OCI-LY7 (cell line): ENCODE measurements at regions not wholly inside any gene's neighbourhood (a gene's known extent, or its start where the extent isn't known, plus 50 kb on each side); places are given as distances from the start of the nearest gene placed in this dataset.

ENCODE experiments used
- BruUV-seq: library from RNA; stranded (reverse); fragments of 400-500 nt; replicated peaks from 2 replicates; lab custom pipeline; 2021; lab: Mats Ljungman, UMichigan
- CTCF ChIA-PET: fragments of 300-600 bp; sonication (Branson Sonifier 250); formaldehyde crosslinking; loops from one replicate; lab custom pipeline; 2022; ENCODE audit warnings: antibody characterized with exemption; ENCODE audit not compliant: unreplicated experiment; lab: Charles Lee
- POLR2A ChIA-PET: fragments of 300-600 bp; sonication (Branson Sonifier 250); formaldehyde crosslinking; loops from one replicate; lab custom pipeline; 2022; ENCODE audit warnings: antibody characterized with exemption; lab: Charles Lee
- DNase-seq: peaks from one replicate; pipeline ENCODE4 v3.0.0-alpha.2; 2015; ENCODE audit warnings: low spot score
- H2AFZ ChIP-seq: fragments of 200-600 bp; sonication (generic), shearing (Covaris generic); 2 replicates; pipeline ENCODE4 v1.6.1; 2014; ENCODE audit warnings: mild to moderate bottlenecking, antibody characterized with exemption, low read length, moderate library complexity
- H3K27ac ChIP-seq: fragments of 200-600 bp; sonication (generic); 2 replicates; pipeline ENCODE4 v1.5.1; 2014; ENCODE audit warnings: mixed run types, low read depth, mild to moderate bottlenecking, moderate library complexity, low read length, inconsistent platforms; ENCODE audit not compliant: poor library complexity, severe bottlenecking
- H3K36me3 ChIP-seq: fragments of 200-600 bp; sonication (generic); 2 replicates; pipeline ENCODE4 v1.6.1; 2014; ENCODE audit warnings: mild to moderate bottlenecking, antibody characterized with exemption, low read length, moderate library complexity, mixed read lengths; ENCODE audit not compliant: insufficient read depth
- H3K4me1 ChIP-seq: fragments of 200-600 bp; sonication (generic); 2 replicates; pipeline ENCODE4 v1.5.1; 2014; ENCODE audit warnings: mild to moderate bottlenecking, low read length; ENCODE audit not compliant: insufficient read depth, poor library complexity, severe bottlenecking
- H3K4me2 ChIP-seq: fragments of 200-600 bp; sonication (generic); 2 replicates; pipeline ENCODE4 v1.6.1; 2014; ENCODE audit warnings: mild to moderate bottlenecking, low read length
- H3K4me3 ChIP-seq: fragments of 200-600 bp; sonication (generic); 2 replicates; pipeline ENCODE4 v1.5.1; 2014; ENCODE audit warnings: mild to moderate bottlenecking, low read depth, low read length; ENCODE audit not compliant: poor library complexity, severe bottlenecking
- H3K79me2 ChIP-seq: fragments of 200-600 bp; sonication (generic); 2 replicates; pipeline ENCODE4 v1.6.1; 2016; ENCODE audit warnings: low read depth, mild to moderate bottlenecking, low read length, moderate library complexity, mixed read lengths; ENCODE audit not compliant: insufficient read depth
- H3K9me2 ChIP-seq: fragments of 200-600 bp; sonication (generic); 2 replicates; pipeline ENCODE4 v1.6.1; 2016; ENCODE audit warnings: mild to moderate bottlenecking, low read length, mixed read lengths; ENCODE audit not compliant: insufficient read depth
- H3K9me3 ChIP-seq: fragments of 200-600 bp; sonication (generic); 2 replicates; pipeline ENCODE4 v1.6.1; 2014; ENCODE audit warnings: mild to moderate bottlenecking, mixed run types, low read length, mixed read lengths
- H4K20me1 ChIP-seq: fragments of 200-600 bp; sonication (generic); 2 replicates; pipeline ENCODE4 v1.6.1; 2014; ENCODE audit warnings: mild to moderate bottlenecking, antibody characterized with exemption, low read length, moderate library complexity, mixed read lengths; ENCODE audit not compliant: insufficient read depth
- CTCF ChIP-seq: fragments of 200-600 bp; sonication (generic); conservative IDR thresholded peaks from 2 replicates; pipeline ENCODE4 v1.5.1; 2014; ENCODE audit warnings: mild to moderate bottlenecking, antibody characterized with exemption, low read length, moderate library complexity, mixed read lengths
- EZH2phosphoT487 ChIP-seq: fragments of 200-600 bp; sonication (generic); IDR thresholded peaks from 2 replicates; pipeline ENCODE4 v1.6.1; 2018; ENCODE audit warnings: low read depth, borderline replicate concordance, mild to moderate bottlenecking, mixed run types, antibody characterized with exemption, low read length, moderate library complexity, mixed read lengths
- intact Hi-C: fragments of 100-400 bp; cut with micrococcal nuclease; formaldehyde crosslinking; loops from one replicate; pipeline ENCODE4 v1.10.0; 2022; ENCODE audit not compliant: unreplicated experiment

GRCh38 chr1:198893763-198894444 lies 255.1 kb downstream of the PTPRC start:
- no TSS peak for BruUV-seq
- no peaks in the 10 kb centered on the region for H3K9me3 ChIP-seq
- peaks cover 10% of the 10 kb centered on the region for H3K4me1 ChIP-seq
- H3K4me3 ChIP-seq: no peak overlapping the region
- no peak overlapping the region for H3K4me2 ChIP-seq
- TF ChIP-seq CTCF (no peak), EZH2phosphoT487 (no peak)
- H3K9me2 ChIP-seq: no peaks in the 10 kb centered on the region; the same call in 1 of the 2 replicates
- no peak for DNase-seq
- no peaks in the 10 kb centered on the region for H3K79me2 ChIP-seq
- no peak overlapping the region for H2AFZ ChIP-seq
- CTCF ChIA-PET: no interaction called here
- POLR2A ChIA-PET: interaction anchor here (0.8 to 2.6 kb wide), 9 partner anchors 8 to 190 kb away, joined by 3 to 13 read pairs (median 3); no protein-coding TSS in a partner anchor
- intact Hi-C loops: no loop called here
- H3K36me3 ChIP-seq: peaks cover 43% of the 10 kb centered on the region
- H4K20me1 ChIP-seq: no peaks in the 10 kb centered on the region; the same call in 1 of the 2 replicates
- H3K27ac ChIP-seq: no peak overlapping the region

GRCh38 chr1:198901266-198901665 lies 262.4 kb downstream of the PTPRC start:
- Histone ChIP-seq H4K20me1 (peaks cover 8% of the 10 kb centered on the region), H3K4me3 (no peak overlapping the region), H3K36me3 (peaks cover 39% of the 10 kb centered on the region), H3K27ac (no peak overlapping the region), H3K4me2 (no peak overlapping the region), H3K4me1 (peaks cover 10% of the 10 kb centered on the region), H3K9me3 (no peaks in the 10 kb centered on the region), H2AFZ (no peak overlapping the region), H3K9me2 (no peaks in the 10 kb centered on the region), H3K79me2 (0 out of 2 replicates have a peak, but pooled peaks cover 11% of the 10 kb centered on the region)
- TF ChIP-seq CTCF: no peak
- no TSS peak for BruUV-seq
- intact Hi-C loops: no loop called here
- DNase-seq: no peak
- POLR2A ChIA-PET: interaction anchor here (0.5 to 1.5 kb wide), 4 partner anchors 9 to 46 kb away, joined by 3 to 7 read pairs (median 6); no protein-coding TSS in a partner anchor
- CTCF ChIA-PET: no interaction called here

- peaks cover 8% of the 10 kb centered on the region for H4K20me1 ChIP-seq
- ChIA-PET CTCF (no interaction called here), POLR2A (interaction anchor here (0.6 to 3.1 kb wide), 4 partner anchors 8 to 101 kb away, joined by 3 to 13 read pairs (median 5); no protein-coding TSS in a partner anchor)
- no peaks in the 10 kb centered on the region for H3K9me2 ChIP-seq
- no TSS peak for BruUV-seq
- H3K4me1 ChIP-seq: peaks cover 3% of the 10 kb centered on the region
- peaks cover 34% of the 10 kb centered on the region for H3K36me3 ChIP-seq
- H2AFZ ChIP-seq: no peak overlapping the region
- DNase-seq: no peak
- TF ChIP-seq EZH2phosphoT487: no peak
- TF ChIP-seq CTCF: no peak
- H3K9me3 ChIP-seq: no peaks in the 10 kb centered on the region
- intact Hi-C loops: no loop called here
- H3K27ac ChIP-seq: no peak overlapping the region
- no peak overlapping the region for H3K4me2 ChIP-seq
- H3K79me2 ChIP-seq: peaks cover 14% of the 10 kb centered on the region; the same call in 1 of the 2 replicates
- H3K4me3 ChIP-seq: no peak overlapping the region
Observed at GRCh38 chr1:198902655-198903054, 263.8 kb downstream of the PTPRC start.
